ENCODE measurements at regions not wholly inside any gene's neighbourhood (a gene's known extent, or its start where the extent isn't known, plus 50 kb on each side); places are given as distances from the start of the nearest gene placed in this dataset.

DNA sequence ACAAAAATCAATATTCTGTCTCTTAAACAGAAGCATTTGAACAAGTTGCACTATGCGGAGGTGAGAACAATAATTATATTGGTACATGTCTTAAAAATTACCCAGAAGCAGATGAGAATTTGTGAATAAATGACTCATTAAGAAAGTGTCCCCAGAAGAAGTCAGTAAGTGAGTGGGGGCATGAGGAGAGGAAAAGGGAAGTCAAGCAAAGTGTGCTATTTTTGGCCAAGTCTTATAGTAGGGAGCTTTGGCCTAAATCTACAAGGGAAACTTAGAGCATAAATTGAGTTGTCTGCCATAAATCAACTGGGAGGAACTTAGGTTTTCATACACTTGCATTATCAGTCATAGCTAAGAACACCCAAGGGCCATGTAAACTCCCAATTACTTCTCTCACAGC lies 86.9 kb upstream of the SATB1 start:
- no peaks in the 10 kb centered on the region for H3K27me3 ChIP-seq (ENCODE audit: insufficient read depth, low read length)
- no peak overlapping the region for H3K23ac ChIP-seq (ENCODE audit: insufficient read length, low read depth, low read length)
- Mint-ChIP-seq H3K27me3 (ENCODE audit: low read depth) (no peaks in the 10 kb centered on the region), H3K27ac (no peak overlapping the region), H3K4me1 (peaks cover 7 to 8% of the 10 kb centered on the region in 2 experiments), H3K36me3 (ENCODE audit: insufficient read depth in 1 of 3, low read depth in 3 of 3) (no peaks in the 10 kb centered on the region), H3K4me3 (no peak overlapping the region), H3K9me3 (0 out of 5 replicates have a peak, but pooled peaks cover 0 to under 1% of the 10 kb centered on the region in 2 experiments)
- TF ChIP-seq, protein P1, sequence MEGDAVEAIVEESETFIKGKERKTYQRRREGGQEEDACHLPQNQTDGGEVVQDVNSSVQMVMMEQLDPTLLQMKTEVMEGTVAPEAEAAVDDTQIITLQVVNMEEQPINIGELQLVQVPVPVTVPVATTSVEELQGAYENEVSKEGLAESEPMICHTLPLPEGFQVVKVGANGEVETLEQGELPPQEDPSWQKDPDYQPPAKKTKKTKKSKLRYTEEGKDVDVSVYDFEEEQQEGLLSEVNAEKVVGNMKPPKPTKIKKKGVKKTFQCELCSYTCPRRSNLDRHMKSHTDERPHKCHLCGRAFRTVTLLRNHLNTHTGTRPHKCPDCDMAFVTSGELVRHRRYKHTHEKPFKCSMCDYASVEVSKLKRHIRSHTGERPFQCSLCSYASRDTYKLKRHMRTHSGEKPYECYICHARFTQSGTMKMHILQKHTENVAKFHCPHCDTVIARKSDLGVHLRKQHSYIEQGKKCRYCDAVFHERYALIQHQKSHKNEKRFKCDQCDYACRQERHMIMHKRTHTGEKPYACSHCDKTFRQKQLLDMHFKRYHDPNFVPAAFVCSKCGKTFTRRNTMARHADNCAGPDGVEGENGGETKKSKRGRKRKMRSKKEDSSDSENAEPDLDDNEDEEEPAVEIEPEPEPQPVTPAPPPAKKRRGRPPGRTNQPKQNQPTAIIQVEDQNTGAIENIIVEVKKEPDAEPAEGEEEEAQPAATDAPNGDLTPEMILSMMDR (conservative IDR thresholded peaks at IDR 0.05) = no peak
- no peak overlapping the region for H3K4me2 ChIP-seq (ENCODE audit: insufficient read depth, insufficient read length, low read length)
- no CpG with 5 or more reads among the region's 1 CpG for WGBS (ENCODE audit: extremely low coverage, insufficient read length, low lambda C conversion rate)
- H3K27ac ChIP-seq (ENCODE audit: insufficient read length, low read depth, low read length) = no peak overlapping the region
- H3K23me2 ChIP-seq (ENCODE audit: insufficient read length, low read depth, low read length, poor library complexity, severe bottlenecking) = no peaks in the 10 kb centered on the region
- no peak overlapping the region for H3K9ac ChIP-seq (ENCODE audit: extremely low read depth, insufficient read length, low read length)
- DNase-seq = no peak
- H3T11ph ChIP-seq (ENCODE audit: low read length) = no peak overlapping the region
- no peak overlapping the region for H2BK120ac ChIP-seq (ENCODE audit: low read depth, low read length, poor library complexity, severe bottlenecking)
- no peak overlapping the region for H2BK12ac ChIP-seq (ENCODE audit: insufficient read length, low read depth, low read length)
- H3K9me3 ChIP-seq (ENCODE audit: control insufficient read depth, low read depth, low read length) = no peaks in the 10 kb centered on the region
- H3K56ac ChIP-seq (ENCODE audit: insufficient read length, low read depth, low read length) = no peak overlapping the region
- no peak overlapping the region for H4K91ac ChIP-seq (ENCODE audit: insufficient read length, low read depth, low read length)
- no peak overlapping the region for H2BK15ac ChIP-seq (ENCODE audit: low read depth, low read length)
- no peaks in the 10 kb centered on the region for H4K20me1 ChIP-seq (ENCODE audit: control insufficient read depth, insufficient read depth, insufficient read length)
- no peaks in the 10 kb centered on the region for H3K79me2 ChIP-seq (ENCODE audit: insufficient read depth, low read length)
- H3K79me1 ChIP-seq (ENCODE audit: insufficient read depth, low read depth, low read length, poor library complexity, severe bottlenecking) = no peaks in the 10 kb centered on the region
- no peak overlapping the region for H2BK5ac ChIP-seq (ENCODE audit: insufficient read length, low read length)
- no peak overlapping the region for H4K5ac ChIP-seq (ENCODE audit: insufficient read length, low read depth, low read length)
- H2AK5ac ChIP-seq (ENCODE audit: insufficient read length, low read length) = no peak overlapping the region
- no peaks in the 10 kb centered on the region for H3K4me1 ChIP-seq (ENCODE audit: insufficient read depth, low read length)
- no peak overlapping the region for H3K14ac ChIP-seq (ENCODE audit: insufficient read depth, low read length)
- no peak overlapping the region for H2BK20ac ChIP-seq (ENCODE audit: low read depth, low read length, poor library complexity, severe bottlenecking)
- no peak overlapping the region for H2AFZ ChIP-seq (ENCODE audit: low read length)
- no peak overlapping the region for H3K4ac ChIP-seq (ENCODE audit: low read depth, low read length)
- no peak overlapping the region for H4K8ac ChIP-seq (replicated peaks; ENCODE audit: insufficient read length, low read depth, low read length)
- no peak overlapping the region for H3K18ac ChIP-seq (ENCODE audit: insufficient read length, low read depth, low read length)
